WERI-Rb-1 (cell line): ENCODE measurements at regions not wholly inside any gene's neighbourhood (a gene's known extent, or its start where the extent isn't known, plus 50 kb on each side); places are given as distances from the start of the nearest gene placed in this dataset.

Source experiments
- DNase-seq: peaks from one replicate; pipeline ENCODE4 v3.0.0-alpha.2; 2020
- H3K27ac ChIP-seq: fragments of 250-450 bp; sonication (Bioruptor Pico); 2 replicates; pipeline ENCODE4 v1.5.1; 2020; ENCODE audit warnings: mild to moderate bottlenecking, moderate library complexity
- H3K27me3 ChIP-seq: fragments of 250-450 bp; sonication (Bioruptor Pico); 2 replicates; pipeline ENCODE4 v1.5.1; 2021; ENCODE audit warnings: mild to moderate bottlenecking, low read depth, moderate library complexity; ENCODE audit not compliant: insufficient read depth, severe bottlenecking
- H3K36me3 ChIP-seq: fragments of 250-450 bp; sonication (Bioruptor Pico); 2 replicates; pipeline ENCODE4 v1.5.1; 2020; ENCODE audit warnings: mild to moderate bottlenecking, moderate library complexity
- H3K4me3 ChIP-seq: 2 replicates; pipeline ENCODE4 v1.5.1; 2011; ENCODE audit warnings: low read depth, mild to moderate bottlenecking, control low read depth, low read length
- H3K9me3 ChIP-seq: fragments of 250-450 bp; sonication (Bioruptor Pico); 2 replicates; pipeline ENCODE4 v1.5.1; 2021; ENCODE audit warnings: mild to moderate bottlenecking, moderate library complexity; ENCODE audit not compliant: severe bottlenecking
- TF ChIP-seq, protein P1 (sequence below): IDR thresholded peaks from 2 replicates; pipeline ENCODE4 v1.5.1; 2011; ENCODE audit warnings: low read depth, mild to moderate bottlenecking, control low read depth, inconsistent platforms, low read length

DNA sequence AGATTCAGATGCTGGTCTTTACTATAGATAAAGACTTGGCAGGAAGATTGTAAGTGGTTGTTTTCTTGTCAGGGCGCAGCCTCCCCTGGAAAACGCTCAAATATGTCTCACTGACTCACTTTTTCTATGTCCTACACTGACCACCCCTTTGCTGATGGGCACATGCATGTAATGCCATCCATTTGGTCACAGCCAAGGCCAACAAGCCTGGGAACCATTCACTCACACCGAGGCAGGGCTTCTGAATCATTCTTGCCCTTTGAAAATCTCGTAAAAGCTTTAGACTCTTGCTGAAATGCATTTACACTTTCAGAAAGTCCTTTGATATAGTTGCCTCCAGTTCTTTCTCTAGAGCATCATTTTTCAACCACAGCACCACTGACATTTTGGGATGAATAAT lies 249.4 kb downstream of the ACTL7B start:
- H3K27ac ChIP-seq, result no peak overlapping the region
- DNase-seq, result no peak
- no peaks in the 10 kb centered on the region for H3K9me3 ChIP-seq
- TF ChIP-seq, protein P1, sequence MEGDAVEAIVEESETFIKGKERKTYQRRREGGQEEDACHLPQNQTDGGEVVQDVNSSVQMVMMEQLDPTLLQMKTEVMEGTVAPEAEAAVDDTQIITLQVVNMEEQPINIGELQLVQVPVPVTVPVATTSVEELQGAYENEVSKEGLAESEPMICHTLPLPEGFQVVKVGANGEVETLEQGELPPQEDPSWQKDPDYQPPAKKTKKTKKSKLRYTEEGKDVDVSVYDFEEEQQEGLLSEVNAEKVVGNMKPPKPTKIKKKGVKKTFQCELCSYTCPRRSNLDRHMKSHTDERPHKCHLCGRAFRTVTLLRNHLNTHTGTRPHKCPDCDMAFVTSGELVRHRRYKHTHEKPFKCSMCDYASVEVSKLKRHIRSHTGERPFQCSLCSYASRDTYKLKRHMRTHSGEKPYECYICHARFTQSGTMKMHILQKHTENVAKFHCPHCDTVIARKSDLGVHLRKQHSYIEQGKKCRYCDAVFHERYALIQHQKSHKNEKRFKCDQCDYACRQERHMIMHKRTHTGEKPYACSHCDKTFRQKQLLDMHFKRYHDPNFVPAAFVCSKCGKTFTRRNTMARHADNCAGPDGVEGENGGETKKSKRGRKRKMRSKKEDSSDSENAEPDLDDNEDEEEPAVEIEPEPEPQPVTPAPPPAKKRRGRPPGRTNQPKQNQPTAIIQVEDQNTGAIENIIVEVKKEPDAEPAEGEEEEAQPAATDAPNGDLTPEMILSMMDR, result no peak
- no peak overlapping the region for H3K4me3 ChIP-seq
- no peaks in the 10 kb centered on the region for H3K36me3 ChIP-seq
- no peaks in the 10 kb centered on the region for H3K27me3 ChIP-seq

DNA sequence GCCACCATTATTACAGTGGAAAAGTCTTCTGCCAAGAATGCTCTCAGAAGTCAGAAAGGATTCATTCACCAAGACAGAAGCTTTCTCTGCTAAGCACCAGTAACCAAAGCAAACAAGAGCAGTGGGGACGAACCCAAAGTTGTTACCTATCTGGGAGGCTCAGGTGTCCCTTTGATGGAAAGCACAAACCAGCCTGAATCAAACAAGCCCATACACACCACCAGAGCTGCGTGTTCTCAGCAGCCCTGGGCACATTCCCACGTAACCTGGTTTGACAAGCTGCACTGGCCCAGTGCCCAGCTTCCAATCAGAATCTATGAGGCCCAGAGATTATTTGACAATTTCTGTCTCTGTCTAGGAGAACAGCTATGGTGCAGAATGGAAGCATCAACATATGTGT lies 252.6 kb downstream of the ACTL7B start:
- Histone ChIP-seq H3K36me3 (no peaks in the 10 kb centered on the region; the same call in 1 of the 2 replicates), H3K9me3 (no peaks in the 10 kb centered on the region), H3K27ac (no peak overlapping the region), H3K27me3 (no peaks in the 10 kb centered on the region), H3K4me3 (no peak overlapping the region)
- TF ChIP-seq, protein P1, result no peak
- DNase-seq, result no peak

DNA sequence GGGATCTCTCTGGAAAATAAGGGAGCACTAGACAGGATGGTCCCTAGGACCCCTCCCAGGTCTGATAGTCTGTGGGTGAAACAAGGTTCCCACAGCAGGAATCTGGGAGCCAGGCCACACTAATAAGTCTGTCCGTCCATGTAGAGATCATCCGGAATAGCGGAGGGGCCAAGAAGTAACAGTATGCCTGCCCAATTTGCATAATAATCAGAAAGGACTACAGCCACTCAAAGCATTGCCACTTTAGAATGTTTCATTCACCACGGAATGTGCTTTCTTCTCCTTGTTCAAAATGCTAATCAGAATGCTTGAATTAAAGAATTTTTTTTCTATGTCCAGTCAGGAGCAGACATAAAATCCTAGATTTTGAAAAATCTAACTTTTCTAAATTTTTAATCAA lies 254.9 kb downstream of the ACTL7B start:
- TF ChIP-seq, protein P1, result no peak
- no peak overlapping the region for H3K27ac ChIP-seq
- no peak for DNase-seq
- no peaks in the 10 kb centered on the region; the same call in 1 of the 2 replicates for H3K36me3 ChIP-seq
- H3K9me3 ChIP-seq, result no peaks in the 10 kb centered on the region
- H3K4me3 ChIP-seq, result no peak overlapping the region
- no peaks in the 10 kb centered on the region for H3K27me3 ChIP-seq

DNA sequence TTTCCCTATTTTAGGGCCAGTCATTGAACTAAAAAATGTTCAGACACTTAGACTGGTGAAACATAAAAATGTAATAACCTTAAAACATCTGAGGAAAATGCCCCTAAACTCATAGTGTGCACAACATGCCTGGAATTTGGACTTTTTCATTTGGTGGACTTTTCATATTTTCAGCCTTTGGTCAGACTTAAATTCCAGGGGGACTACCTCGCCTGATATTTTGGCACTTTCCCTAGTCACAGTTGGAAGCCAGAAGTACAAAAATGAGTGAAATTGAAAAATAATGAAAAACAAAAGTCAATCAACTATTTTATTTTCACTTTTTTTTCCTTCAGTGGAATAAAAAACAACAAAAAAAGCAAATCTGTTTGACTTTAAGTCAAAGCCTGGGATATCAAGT lies 256.2 kb downstream of the ACTL7B start:
- Histone ChIP-seq H3K4me3 (no peak overlapping the region), H3K36me3 (no peaks in the 10 kb centered on the region; the same call in 1 of the 2 replicates), H3K27ac (no peak overlapping the region), H3K9me3 (no peaks in the 10 kb centered on the region), H3K27me3 (no peaks in the 10 kb centered on the region)
- DNase-seq, result no peak
- TF ChIP-seq, protein P1, result no peak

DNA sequence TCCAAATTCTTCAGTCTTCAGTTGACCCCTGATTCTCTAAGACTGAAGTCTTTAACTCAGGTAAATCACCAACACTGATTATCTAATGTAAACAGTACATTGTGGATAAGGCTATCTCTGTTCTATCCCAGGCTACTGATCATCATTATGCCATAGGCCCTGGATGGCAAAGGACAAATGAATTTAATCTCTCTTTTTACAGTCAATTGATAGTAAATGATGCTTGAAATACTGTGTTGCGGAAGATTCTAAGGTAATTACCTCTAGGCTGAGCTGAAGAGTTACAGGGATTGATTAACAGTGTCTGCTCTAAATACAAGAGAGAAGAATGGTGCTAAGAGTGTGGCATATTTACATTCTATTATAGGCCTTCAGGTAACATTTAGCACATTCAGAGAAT lies 264.7 kb downstream of the ACTL7B start:
- Histone ChIP-seq H3K9me3 (no peaks in the 10 kb centered on the region), H3K36me3 (0 out of 2 replicates have a peak, but pooled peaks cover 4% of the 10 kb centered on the region), H3K4me3 (no peak overlapping the region), H3K27me3 (no peaks in the 10 kb centered on the region), H3K27ac (no peak overlapping the region)
- no peak for DNase-seq
- TF ChIP-seq, protein P1, result no peak

DNA sequence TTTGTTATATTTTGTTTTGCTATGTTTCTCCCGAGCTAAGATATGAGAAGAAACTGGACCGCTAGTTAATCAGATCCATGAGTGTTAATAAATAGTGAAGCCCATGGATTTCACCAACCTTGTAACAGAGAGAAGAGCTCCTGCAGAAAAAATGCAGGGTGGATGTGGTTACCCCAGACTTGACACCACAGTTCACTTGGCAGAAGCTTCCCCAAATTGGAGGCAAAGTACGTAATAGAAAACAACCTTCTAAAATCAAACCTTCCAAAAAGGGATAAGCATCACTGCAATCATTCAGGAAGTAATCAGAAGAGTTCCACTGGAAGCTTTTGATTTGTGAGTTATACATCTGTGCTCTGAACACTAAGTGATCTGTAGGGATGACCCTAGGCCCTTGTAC lies 267.5 kb downstream of the ACTL7B start:
- Histone ChIP-seq H3K27ac (no peak overlapping the region), H3K4me3 (no peak overlapping the region)
- DNase-seq, result no peak

More for the DNA sequence above, 267.5 kb downstream of the ACTL7B start:
- Histone ChIP-seq H3K36me3 (no peaks in the 10 kb centered on the region), H3K9me3 (no peaks in the 10 kb centered on the region), H3K27me3 (no peaks in the 10 kb centered on the region)
- TF ChIP-seq, protein P1, result no peak
